ENCODE measurements at regions not wholly inside any gene's neighbourhood (a gene's known extent, or its start where the extent isn't known, plus 50 kb on each side); places are given as distances from the start of the nearest gene placed in this dataset.

GRCh38 chr3:59404851-59405250 lies 355.0 kb upstream of the CFAP20DC start:
- TF ChIP-seq REST (IDR thresholded peaks at IDR 0.05; ENCODE audit: insufficient replicate concordance, low read depth) (no peak), POLR2AphosphoS5 (IDR thresholded peaks at IDR 0.05; ENCODE audit: low read depth) (no peak), CTCF (IDR thresholded peaks at IDR 0.05; ENCODE audit: insufficient read depth, low read length) (no peak), GABPA (IDR thresholded peaks at IDR 0.05; ENCODE audit: low read depth) (no peak), SPI1 (IDR thresholded peaks at IDR 0.05; ENCODE audit: borderline replicate concordance, low read depth) (no peak)
- no peak for DNase-seq (ENCODE audit: low read depth in 1 of 2, low spot score in 1 of 2)
- Histone ChIP-seq H3K4me3 (replicated peaks; ENCODE audit: insufficient read depth, low read length) (no peak overlapping the region), H3K27me3 (ENCODE audit: insufficient read depth, poor library complexity, severe bottlenecking) (no peaks in the 10 kb centered on the region), H3K27ac (replicated peaks) (no peak overlapping the region)

- no peak for DNase-seq (ENCODE audit: low read depth in 1 of 2, low spot score in 1 of 2)
- no peak overlapping the region for H3K27ac ChIP-seq (replicated peaks)
- H3K27me3 ChIP-seq (ENCODE audit: insufficient read depth, poor library complexity, severe bottlenecking) = no peaks in the 10 kb centered on the region
- TF ChIP-seq SPI1 (IDR thresholded peaks at IDR 0.05; ENCODE audit: borderline replicate concordance, low read depth) (no peak), CTCF (IDR thresholded peaks at IDR 0.05; ENCODE audit: insufficient read depth, low read length) (no peak), REST (IDR thresholded peaks at IDR 0.05; ENCODE audit: insufficient replicate concordance, low read depth) (no peak), GABPA (IDR thresholded peaks at IDR 0.05; ENCODE audit: low read depth) (no peak), POLR2AphosphoS5 (IDR thresholded peaks at IDR 0.05; ENCODE audit: low read depth) (no peak)
- no peak overlapping the region for H3K4me3 ChIP-seq (replicated peaks; ENCODE audit: insufficient read depth, low read length)
Observed at GRCh38 chr3:59404064-59404463, 354.2 kb upstream of the CFAP20DC start.

DNA sequence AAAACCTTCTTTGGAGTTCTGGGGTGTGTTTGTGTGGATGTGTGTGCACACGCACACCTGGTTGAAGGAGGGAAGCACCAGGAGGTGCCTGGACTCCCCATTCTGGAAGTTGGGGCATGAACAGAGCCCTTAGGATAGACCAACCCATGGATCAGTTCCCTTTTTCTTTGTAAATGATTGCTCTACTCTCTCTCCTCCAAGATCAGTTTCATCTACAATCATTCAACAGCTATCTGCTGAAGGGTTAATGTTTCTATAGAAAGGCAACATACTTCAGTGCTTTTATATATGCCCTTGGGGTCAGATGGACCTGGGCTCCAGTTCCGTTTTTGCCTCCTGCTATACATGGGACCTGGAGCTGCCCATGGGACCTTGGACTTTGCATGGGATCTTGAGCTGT lies 352.1 kb upstream of the CFAP20DC start:
- H3K27me3 ChIP-seq (ENCODE audit: insufficient read depth, poor library complexity, severe bottlenecking) = no peaks in the 10 kb centered on the region
- TF ChIP-seq CTCF (IDR thresholded peaks at IDR 0.05; ENCODE audit: insufficient read depth, low read length) = no peak
- no peak for TF ChIP-seq POLR2AphosphoS5 (IDR thresholded peaks at IDR 0.05; ENCODE audit: low read depth)
- DNase-seq (ENCODE audit: low read depth in 1 of 2, low spot score in 1 of 2) = no peak
- H3K27ac ChIP-seq (replicated peaks) = no peak overlapping the region
- no peak overlapping the region for H3K4me3 ChIP-seq (replicated peaks; ENCODE audit: insufficient read depth, low read length)

- no peak for DNase-seq (ENCODE audit: low read depth in 1 of 2, low spot score in 1 of 2)
- H3K4me3 ChIP-seq (replicated peaks; ENCODE audit: insufficient read depth, low read length) = no peak overlapping the region
- H3K27ac ChIP-seq (replicated peaks) = no peak overlapping the region
- TF ChIP-seq CTCF (IDR thresholded peaks at IDR 0.05; ENCODE audit: insufficient read depth, low read length) (no peak), GABPA (IDR thresholded peaks at IDR 0.05; ENCODE audit: low read depth) (no peak)
- peaks cover 2% of the 10 kb centered on the region for H3K27me3 ChIP-seq (ENCODE audit: insufficient read depth, poor library complexity, severe bottlenecking)
Observed at GRCh38 chr3:59392116-59392515, 342.3 kb upstream of the CFAP20DC start.

Measured in HL-60 (cell line).